Liver (tissue), 3 donors: ENCODE measurements at regions not wholly inside any gene's neighbourhood (a gene's known extent, or its start where the extent isn't known, plus 50 kb on each side); places are given as distances from the start of the nearest gene placed in this dataset.

Source experiments
- FOXA1 ChIP-seq: IDR thresholded peaks from 2 replicates; pipeline ENCODE4 v1.6.1; 2016; ENCODE audit warnings: antibody characterized with exemption
- GABPA ChIP-seq, 2 donors: IDR thresholded peaks in 1 of 2; conservative IDR thresholded peaks in 1 of 2; 2 replicates each; pipeline ENCODE4 v1.6.1; 2016; ENCODE audit warnings: antibody characterized with exemption in 2 of 2, mild to moderate bottlenecking in 1 of 2, moderate library complexity in 1 of 2
- JUND ChIP-seq, 2 donors: IDR thresholded peaks; 2 replicates each; pipeline ENCODE4 v1.6.1; 2016; ENCODE audit warnings: antibody characterized with exemption in 2 of 2
- NR2F2 ChIP-seq: IDR thresholded peaks from 2 replicates; pipeline ENCODE4 v1.6.1; 2016; ENCODE audit warnings: antibody characterized with exemption
- RAD21 ChIP-seq, 2 donors: IDR thresholded peaks; 2 replicates each; pipeline ENCODE4 v1.6.1; 2016; ENCODE audit warnings: antibody characterized with exemption in 2 of 2, mild to moderate bottlenecking in 2 of 2
- SP1 ChIP-seq: IDR thresholded peaks from 2 replicates; pipeline ENCODE4 v1.6.1; 2018; ENCODE audit warnings: antibody characterized with exemption, mild to moderate bottlenecking
- TAF1 ChIP-seq: conservative IDR thresholded peaks from 2 replicates; pipeline ENCODE4 v1.6.1; 2016; ENCODE audit warnings: antibody characterized with exemption, mild to moderate bottlenecking
- YY1 ChIP-seq: IDR thresholded peaks from 2 replicates; pipeline ENCODE4 v1.6.1; 2016; ENCODE audit warnings: antibody characterized with exemption, mild to moderate bottlenecking
- TF ChIP-seq, protein P1 (sequence below): fragments of 150-350 bp; IDR thresholded peaks from 2 replicates; pipeline ENCODE4 v1.5.1; 2017; ENCODE audit warnings: improper control_type of control experiment, low read depth, low read length; ENCODE audit not compliant: missing input control
- TF ChIP-seq, protein P2 (sequence below): IDR thresholded peaks from 2 replicates; pipeline ENCODE4 v1.6.1; 2016; ENCODE audit warnings: antibody characterized with exemption
- TF ChIP-seq, protein P3 (sequence below): IDR thresholded peaks from 2 replicates; pipeline ENCODE4 v1.6.1; 2016; ENCODE audit warnings: antibody characterized with exemption
- TF ChIP-seq, protein P4 (sequence below): IDR thresholded peaks from 2 replicates; pipeline ENCODE4 v1.6.1; 2016; ENCODE audit warnings: antibody characterized with exemption, mild to moderate bottlenecking
- donor health status: healthy.
- donor health status: healthy.

DNA sequence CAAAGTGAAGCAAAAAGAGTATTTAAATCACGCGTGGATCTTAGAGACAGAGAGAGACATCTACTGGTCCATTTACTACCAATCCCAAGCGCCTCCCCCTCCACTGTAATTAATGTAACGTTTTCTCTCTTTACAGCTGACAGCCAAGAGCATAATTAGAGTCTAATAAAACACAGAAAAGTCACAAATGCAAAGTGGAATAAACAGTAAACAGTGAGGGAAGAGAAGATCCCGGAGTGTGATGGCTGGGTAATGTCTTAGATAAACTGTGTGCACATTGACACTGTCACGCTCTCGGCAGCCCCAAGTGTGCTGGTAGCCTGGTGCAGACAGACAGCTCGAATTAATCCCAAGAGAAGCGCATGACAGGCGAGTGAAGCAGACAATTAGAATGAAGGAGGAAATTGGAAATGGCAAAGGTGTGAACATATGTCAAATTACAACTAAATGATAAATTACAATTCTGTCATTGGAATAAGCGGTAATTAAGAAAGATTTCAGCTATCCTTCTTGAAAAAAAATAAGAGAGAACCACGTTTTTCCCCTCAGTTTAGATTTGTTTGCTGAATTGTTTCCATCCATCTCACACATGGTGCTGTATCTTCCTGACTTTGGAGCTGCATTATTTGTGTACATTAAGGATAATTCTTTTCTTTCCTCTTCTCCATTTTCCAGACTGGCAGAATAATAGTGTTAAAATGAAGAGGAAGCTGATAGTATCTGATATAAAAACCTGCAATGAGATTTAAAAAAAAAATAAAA, 100.1 kb downstream of the CXXC4 start:
- TF ChIP-seq, protein P1, sequence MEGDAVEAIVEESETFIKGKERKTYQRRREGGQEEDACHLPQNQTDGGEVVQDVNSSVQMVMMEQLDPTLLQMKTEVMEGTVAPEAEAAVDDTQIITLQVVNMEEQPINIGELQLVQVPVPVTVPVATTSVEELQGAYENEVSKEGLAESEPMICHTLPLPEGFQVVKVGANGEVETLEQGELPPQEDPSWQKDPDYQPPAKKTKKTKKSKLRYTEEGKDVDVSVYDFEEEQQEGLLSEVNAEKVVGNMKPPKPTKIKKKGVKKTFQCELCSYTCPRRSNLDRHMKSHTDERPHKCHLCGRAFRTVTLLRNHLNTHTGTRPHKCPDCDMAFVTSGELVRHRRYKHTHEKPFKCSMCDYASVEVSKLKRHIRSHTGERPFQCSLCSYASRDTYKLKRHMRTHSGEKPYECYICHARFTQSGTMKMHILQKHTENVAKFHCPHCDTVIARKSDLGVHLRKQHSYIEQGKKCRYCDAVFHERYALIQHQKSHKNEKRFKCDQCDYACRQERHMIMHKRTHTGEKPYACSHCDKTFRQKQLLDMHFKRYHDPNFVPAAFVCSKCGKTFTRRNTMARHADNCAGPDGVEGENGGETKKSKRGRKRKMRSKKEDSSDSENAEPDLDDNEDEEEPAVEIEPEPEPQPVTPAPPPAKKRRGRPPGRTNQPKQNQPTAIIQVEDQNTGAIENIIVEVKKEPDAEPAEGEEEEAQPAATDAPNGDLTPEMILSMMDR: no peak
- TF ChIP-seq YY1 (no peak), TAF1 (no peak), NR2F2 (no peak), GABPA (IDR thresholded peaks at IDR 0.05 in 1 of 2, conservative IDR thresholded peaks at IDR 0.05 in 1 of 2) (no peak), FOXA1 (no peak), RAD21 (IDR thresholded peaks at IDR 0.05) (peak in 1 of 2 donors; percentile 9), JUND (IDR thresholded peaks at IDR 0.05) (no peak), SP1 (no peak)
- TF ChIP-seq, protein P2, sequence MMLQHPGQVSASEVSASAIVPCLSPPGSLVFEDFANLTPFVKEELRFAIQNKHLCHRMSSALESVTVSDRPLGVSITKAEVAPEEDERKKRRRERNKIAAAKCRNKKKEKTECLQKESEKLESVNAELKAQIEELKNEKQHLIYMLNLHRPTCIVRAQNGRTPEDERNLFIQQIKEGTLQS: no peak
- TF ChIP-seq, protein P3, sequence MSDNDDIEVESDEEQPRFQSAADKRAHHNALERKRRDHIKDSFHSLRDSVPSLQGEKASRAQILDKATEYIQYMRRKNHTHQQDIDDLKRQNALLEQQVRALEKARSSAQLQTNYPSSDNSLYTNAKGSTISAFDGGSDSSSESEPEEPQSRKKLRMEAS: no peak
- TF ChIP-seq, protein P4, sequence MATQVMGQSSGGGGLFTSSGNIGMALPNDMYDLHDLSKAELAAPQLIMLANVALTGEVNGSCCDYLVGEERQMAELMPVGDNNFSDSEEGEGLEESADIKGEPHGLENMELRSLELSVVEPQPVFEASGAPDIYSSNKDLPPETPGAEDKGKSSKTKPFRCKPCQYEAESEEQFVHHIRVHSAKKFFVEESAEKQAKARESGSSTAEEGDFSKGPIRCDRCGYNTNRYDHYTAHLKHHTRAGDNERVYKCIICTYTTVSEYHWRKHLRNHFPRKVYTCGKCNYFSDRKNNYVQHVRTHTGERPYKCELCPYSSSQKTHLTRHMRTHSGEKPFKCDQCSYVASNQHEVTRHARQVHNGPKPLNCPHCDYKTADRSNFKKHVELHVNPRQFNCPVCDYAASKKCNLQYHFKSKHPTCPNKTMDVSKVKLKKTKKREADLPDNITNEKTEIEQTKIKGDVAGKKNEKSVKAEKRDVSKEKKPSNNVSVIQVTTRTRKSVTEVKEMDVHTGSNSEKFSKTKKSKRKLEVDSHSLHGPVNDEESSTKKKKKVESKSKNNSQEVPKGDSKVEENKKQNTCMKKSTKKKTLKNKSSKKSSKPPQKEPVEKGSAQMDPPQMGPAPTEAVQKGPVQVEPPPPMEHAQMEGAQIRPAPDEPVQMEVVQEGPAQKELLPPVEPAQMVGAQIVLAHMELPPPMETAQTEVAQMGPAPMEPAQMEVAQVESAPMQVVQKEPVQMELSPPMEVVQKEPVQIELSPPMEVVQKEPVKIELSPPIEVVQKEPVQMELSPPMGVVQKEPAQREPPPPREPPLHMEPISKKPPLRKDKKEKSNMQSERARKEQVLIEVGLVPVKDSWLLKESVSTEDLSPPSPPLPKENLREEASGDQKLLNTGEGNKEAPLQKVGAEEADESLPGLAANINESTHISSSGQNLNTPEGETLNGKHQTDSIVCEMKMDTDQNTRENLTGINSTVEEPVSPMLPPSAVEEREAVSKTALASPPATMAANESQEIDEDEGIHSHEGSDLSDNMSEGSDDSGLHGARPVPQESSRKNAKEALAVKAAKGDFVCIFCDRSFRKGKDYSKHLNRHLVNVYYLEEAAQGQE: no peak
